ENCODE measurements at regions not wholly inside any gene's neighbourhood (a gene's known extent, or its start where the extent isn't known, plus 50 kb on each side); places are given as distances from the start of the nearest gene placed in this dataset.

DNA sequence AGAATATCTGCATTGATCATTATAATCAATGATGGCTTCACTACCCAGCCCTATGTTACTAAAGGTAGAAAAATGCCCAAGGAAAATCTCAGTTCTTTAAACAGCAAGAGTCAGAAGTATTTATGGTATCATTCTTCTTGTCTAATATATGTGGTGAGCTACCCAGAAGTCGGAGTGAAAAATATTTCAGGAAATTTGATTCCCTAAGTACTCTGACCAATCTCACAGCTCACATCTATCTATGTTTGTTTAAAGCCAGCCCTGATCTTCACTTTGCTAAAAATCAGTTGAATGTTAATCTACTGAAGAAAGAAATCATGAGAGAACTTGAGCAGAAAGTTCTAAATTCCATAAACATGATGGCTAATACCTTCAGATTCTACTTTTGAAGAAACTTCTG lies 522.9 kb upstream of the SLIT2 start:
- intact Hi-C loops (cut with DNase I): no loop called here
- TF ChIP-seq POLR2A (IDR thresholded peaks at IDR 0.05): no peak
- TF ChIP-seq, protein P1, sequence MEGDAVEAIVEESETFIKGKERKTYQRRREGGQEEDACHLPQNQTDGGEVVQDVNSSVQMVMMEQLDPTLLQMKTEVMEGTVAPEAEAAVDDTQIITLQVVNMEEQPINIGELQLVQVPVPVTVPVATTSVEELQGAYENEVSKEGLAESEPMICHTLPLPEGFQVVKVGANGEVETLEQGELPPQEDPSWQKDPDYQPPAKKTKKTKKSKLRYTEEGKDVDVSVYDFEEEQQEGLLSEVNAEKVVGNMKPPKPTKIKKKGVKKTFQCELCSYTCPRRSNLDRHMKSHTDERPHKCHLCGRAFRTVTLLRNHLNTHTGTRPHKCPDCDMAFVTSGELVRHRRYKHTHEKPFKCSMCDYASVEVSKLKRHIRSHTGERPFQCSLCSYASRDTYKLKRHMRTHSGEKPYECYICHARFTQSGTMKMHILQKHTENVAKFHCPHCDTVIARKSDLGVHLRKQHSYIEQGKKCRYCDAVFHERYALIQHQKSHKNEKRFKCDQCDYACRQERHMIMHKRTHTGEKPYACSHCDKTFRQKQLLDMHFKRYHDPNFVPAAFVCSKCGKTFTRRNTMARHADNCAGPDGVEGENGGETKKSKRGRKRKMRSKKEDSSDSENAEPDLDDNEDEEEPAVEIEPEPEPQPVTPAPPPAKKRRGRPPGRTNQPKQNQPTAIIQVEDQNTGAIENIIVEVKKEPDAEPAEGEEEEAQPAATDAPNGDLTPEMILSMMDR (IDR thresholded peaks at IDR 0.05): no peak
- Histone ChIP-seq H3K27ac (no peak overlapping the region), H3K4me1 (peaks cover 0 to 16% (median 0%) of the 10 kb centered on the region in 12 donors), H3K4me3 (no peak overlapping the region), H3K9me3 (peaks cover 0 to 13% (median 0%) of the 10 kb centered on the region in 12 donors), H3K27me3 (no peaks in the 10 kb centered on the region), H3K36me3 (no peaks in the 10 kb centered on the region)
- DNase-seq (no peak), ATAC-seq (no peak)
- WGBS, 4 donors: 68 to 82% (median 76%) methylated on average over 1 of the region's 1 CpG

DNA sequence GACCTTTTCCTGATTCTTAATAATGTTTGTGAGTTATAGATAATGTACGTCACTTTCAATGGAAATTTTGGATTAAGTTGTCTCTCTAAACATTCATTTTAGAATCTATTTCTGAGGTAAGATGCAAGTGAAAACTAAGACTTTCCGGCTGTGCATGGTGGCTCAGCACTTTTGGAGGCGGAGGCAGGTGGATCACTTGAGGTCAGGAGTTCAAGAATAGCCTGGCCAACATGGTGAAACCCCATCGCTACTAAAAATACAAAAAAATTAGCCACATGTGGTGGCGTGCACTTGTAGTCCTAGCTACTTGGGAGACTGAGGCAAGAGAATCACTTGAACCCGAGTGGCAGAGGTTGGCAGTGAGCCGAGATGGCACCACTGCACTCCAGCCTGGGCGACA lies 524.6 kb upstream of the SLIT2 start:
- H3K4me1 ChIP-seq: peaks cover 0 to 16% (median 0%) of the 10 kb centered on the region in 12 donors
- no peaks in the 10 kb centered on the region for H3K36me3 ChIP-seq
- no peak for TF ChIP-seq POLR2A (IDR thresholded peaks at IDR 0.05)
- TF ChIP-seq, protein P1 (IDR thresholded peaks at IDR 0.05): no peak
- H3K27me3 ChIP-seq: no peaks in the 10 kb centered on the region
- no peak overlapping the region for H3K4me3 ChIP-seq
- peaks cover 0 to 11% (median 0%) of the 10 kb centered on the region in 12 donors for H3K9me3 ChIP-seq
- intact Hi-C loops (cut with DNase I): no loop called here
- WGBS, 4 donors: 89 to 99% (median 93%) methylated on average over 8 of the region's 8 CpGs
- DNase-seq (no peak), ATAC-seq (no peak)
- no peak overlapping the region for H3K27ac ChIP-seq

DNA sequence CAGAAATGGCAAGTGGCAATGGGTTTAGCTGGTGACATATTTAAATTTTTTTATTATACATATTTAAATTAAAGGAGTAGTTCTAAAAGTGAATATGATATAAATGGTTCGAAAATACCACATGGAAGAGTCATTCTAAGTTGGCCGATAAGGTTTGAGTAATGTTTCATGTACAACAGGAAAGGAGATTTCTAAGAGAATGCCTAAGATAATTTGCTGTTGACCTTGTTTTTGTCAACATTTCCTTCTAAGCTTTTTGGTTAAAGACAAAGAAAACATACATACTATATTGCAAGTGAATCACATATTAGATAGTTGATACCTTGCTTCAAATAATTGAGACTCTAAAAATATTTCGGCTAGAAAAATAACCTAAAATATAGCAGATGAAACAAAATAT lies 526.6 kb upstream of the SLIT2 start:
- no peak overlapping the region for H3K27ac ChIP-seq
- intact Hi-C loops (cut with DNase I): no loop called here
- no peak overlapping the region for H3K4me3 ChIP-seq
- 80 to 84% (median 81%) methylated on average over 3 of the region's 3 CpGs for WGBS, 4 donors
- DNase-seq: no peak
- no peak for TF ChIP-seq POLR2A (IDR thresholded peaks at IDR 0.05)
- TF ChIP-seq, protein P1 (IDR thresholded peaks at IDR 0.05): no peak
- H3K27me3 ChIP-seq: no peaks in the 10 kb centered on the region
- no peaks in the 10 kb centered on the region for H3K9me3 ChIP-seq
- no peak for ATAC-seq
- H3K36me3 ChIP-seq: no peaks in the 10 kb centered on the region
- peaks cover 0 to 13% (median 0%) of the 10 kb centered on the region in 12 donors for H3K4me1 ChIP-seq

DNA sequence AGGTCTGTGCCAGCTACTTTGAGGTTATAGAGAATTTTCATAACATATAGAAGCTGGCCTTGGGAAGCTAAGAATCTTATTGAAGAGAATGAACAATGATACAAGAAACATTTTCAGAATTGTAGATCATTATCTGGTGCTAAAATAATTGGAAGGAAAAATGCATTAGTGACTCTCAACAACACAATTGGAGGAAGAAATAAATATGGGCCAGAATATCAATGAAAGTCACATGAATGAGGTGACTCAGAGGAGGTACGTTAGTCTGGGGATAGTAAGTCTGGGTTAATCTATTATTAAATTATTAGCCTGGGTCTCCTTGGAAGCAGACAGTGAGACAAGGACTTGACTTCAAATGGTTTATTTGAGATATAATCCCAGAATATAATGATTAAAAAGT lies 529.3 kb upstream of the SLIT2 start:
- Histone ChIP-seq H3K36me3 (no peaks in the 10 kb centered on the region), H3K27me3 (no peaks in the 10 kb centered on the region), H3K9me3 (no peaks in the 10 kb centered on the region), H3K27ac (no peak overlapping the region), H3K4me3 (no peak overlapping the region), H3K4me1 (peaks cover 0 to 4% (median 0%) of the 10 kb centered on the region in 12 donors)
- DNase-seq: no peak
- no peak for ATAC-seq
- WGBS, 4 donors: 41 to 53% (median 51%) methylated on average over 1 of the region's 1 CpG
- no peak for TF ChIP-seq POLR2A (IDR thresholded peaks at IDR 0.05)
- intact Hi-C loops (cut with DNase I): no loop called here

DNA sequence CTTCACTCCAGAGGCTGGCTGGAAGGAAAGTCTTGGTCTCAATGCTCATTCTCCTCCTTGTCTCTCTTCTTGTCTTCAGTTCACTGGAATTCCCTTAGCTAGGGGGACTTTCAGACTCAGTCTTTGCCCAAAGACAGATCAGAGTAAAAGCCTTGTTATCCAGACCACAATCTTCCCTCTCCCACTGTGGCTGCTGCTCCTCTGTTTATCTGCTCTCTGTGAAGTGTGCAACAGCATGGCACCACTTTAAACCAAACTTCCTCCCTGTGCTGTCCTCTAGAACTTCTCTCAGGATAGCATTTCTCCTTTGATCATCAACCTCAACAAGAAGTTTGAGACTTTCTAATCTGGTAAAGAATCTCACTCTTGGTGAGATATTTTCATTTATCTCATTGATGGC lies 530.1 kb upstream of the SLIT2 start:
- Histone ChIP-seq H3K36me3 (no peaks in the 10 kb centered on the region), H3K4me1 (peaks cover 0 to 4% (median 0%) of the 10 kb centered on the region in 12 donors), H3K27me3 (no peaks in the 10 kb centered on the region), H3K27ac (no peak overlapping the region), H3K4me3 (no peak overlapping the region), H3K9me3 (no peaks in the 10 kb centered on the region)
- ATAC-seq: no peak
- TF ChIP-seq POLR2A (IDR thresholded peaks at IDR 0.05): no peak
- TF ChIP-seq, protein P1 (IDR thresholded peaks at IDR 0.05): no peak
- intact Hi-C loops (cut with DNase I): no loop called here
- no peak for DNase-seq

All from heart left ventricle (tissue), 16 donors.